ENCODE measurements at regions not wholly inside any gene's neighbourhood (a gene's known extent, or its start where the extent isn't known, plus 50 kb on each side); places are given as distances from the start of the nearest gene placed in this dataset.

GRCh38 chr11:92322225-92322624, 97.6 kb downstream of the FAT3 start:
- no peak for TF ChIP-seq EZH2 (IDR thresholded peaks at IDR 0.05)
- TF ChIP-seq POLR2AphosphoS5 (IDR thresholded peaks at IDR 0.05; ENCODE audit: borderline replicate concordance, low read depth, low read length): no peak
- TF ChIP-seq FOXP2 (optimal IDR thresholded peaks at IDR 0.05; ENCODE audit: control extremely low read depth, extremely low read length, insufficient read depth): no peak

Measured in SK-N-MC (cell line).